WTC11 (cell line): ENCODE measurements at regions not wholly inside any gene's neighbourhood (a gene's known extent, or its start where the extent isn't known, plus 50 kb on each side); places are given as distances from the start of the nearest gene placed in this dataset.

Experiments used
- ATAC-seq: fragments of 200-7000 bp; cut with Tn5 transposase; 2 replicates; pipeline ENCODE4 v1.10.0; 2021; ENCODE audit warnings: mild to moderate bottlenecking, moderate library complexity
- CTCF ChIA-PET: fragments of 300-600 bp; sonication (Branson Sonifier 250); formaldehyde crosslinking; loops from one replicate; lab custom pipeline; 2021; ENCODE audit warnings: antibody characterized with exemption; lab: Charles Lee
- POLR2A ChIA-PET: fragments of 350-600 bp; sonication (Branson Sonifier 250); formaldehyde crosslinking; loops from one replicate; lab custom pipeline; 2021; ENCODE audit warnings: antibody characterized with exemption; lab: Charles Lee
- DNase-seq: peaks from one replicate; pipeline ENCODE4 v3.0.0; 2021; ENCODE audit warnings: low spot score
- H3K27ac Mint-ChIP-seq: 2 replicates; pipeline ENCODE4 v1.8.0; 2021; ENCODE audit warnings: mixed read lengths
- H3K27me3 Mint-ChIP-seq: 2 replicates; pipeline ENCODE4 v1.8.0; 2021; ENCODE audit warnings: low read depth, mild to moderate bottlenecking, moderate library complexity, mixed read lengths
- H3K36me3 Mint-ChIP-seq: 2 replicates; pipeline ENCODE4 v1.8.0; 2021; ENCODE audit warnings: mixed read lengths
- H3K4me1 Mint-ChIP-seq: 2 replicates; pipeline ENCODE4 v1.8.0; 2022; ENCODE audit warnings: mixed read lengths
- H3K4me3 Mint-ChIP-seq: 2 replicates; pipeline ENCODE4 v1.8.0; 2021; ENCODE audit warnings: mild to moderate bottlenecking, moderate library complexity, mixed read lengths
- H3K9me3 Mint-ChIP-seq: 2 replicates; pipeline ENCODE4 v1.8.0; 2021; ENCODE audit warnings: mixed read lengths
- ATF1 ChIP-seq: sonication (generic); formaldehyde crosslinking; IDR thresholded peaks from 2 replicates; pipeline ENCODE4 v1.8.1; 2023; ENCODE audit warnings: mild to moderate bottlenecking, moderate library complexity, missing genetic modification reagents
- CDX4 ChIP-seq: fragments of 250-450 bp; sonication (Bioruptor Pico); IDR thresholded peaks from 2 replicates; pipeline ENCODE4 v1.9.0; 2021; ENCODE audit warnings: moderate library complexity, mild to moderate bottlenecking, inconsistent platforms, borderline replicate concordance
- ETV6 ChIP-seq: sonication (generic); formaldehyde crosslinking; IDR thresholded peaks from 2 replicates; pipeline ENCODE4 v1.8.1; 2022; ENCODE audit warnings: mild to moderate bottlenecking, missing genetic modification reagents
- FOXP1 ChIP-seq: sonication (generic); formaldehyde crosslinking; IDR thresholded peaks from 2 replicates; pipeline ENCODE4 v1.8.0; 2022; ENCODE audit warnings: missing genetic modification reagents, mild to moderate bottlenecking, moderate library complexity, borderline replicate concordance
- FOXP4 ChIP-seq: sonication (generic); formaldehyde crosslinking; IDR thresholded peaks from 2 replicates; pipeline ENCODE4 v1.8.0; 2022; ENCODE audit warnings: mild to moderate bottlenecking, missing genetic modification reagents
- GABPB1 ChIP-seq: sonication (generic); formaldehyde crosslinking; IDR thresholded peaks from 2 replicates; pipeline ENCODE4 v1.8.1; 2023; ENCODE audit warnings: mild to moderate bottlenecking, missing genetic modification reagents
- IRF2 ChIP-seq: sonication (generic); formaldehyde crosslinking; IDR thresholded peaks from 2 replicates; pipeline ENCODE4 v1.8.0; 2022; ENCODE audit warnings: low read depth, missing genetic modification reagents, borderline replicate concordance
- JUN ChIP-seq: sonication (generic); formaldehyde crosslinking; IDR thresholded peaks from 2 replicates; pipeline ENCODE4 v1.8.0; 2023; ENCODE audit warnings: mild to moderate bottlenecking, missing genetic modification reagents
- MAX ChIP-seq: sonication (generic); formaldehyde crosslinking; IDR thresholded peaks from 2 replicates; pipeline ENCODE4 v1.8.0; 2022; ENCODE audit warnings: mild to moderate bottlenecking, missing genetic modification reagents
- NFE2L1 ChIP-seq: sonication (generic); formaldehyde crosslinking; IDR thresholded peaks from 2 replicates; pipeline ENCODE4 v1.8.1; 2023; ENCODE audit warnings: missing genetic modification reagents
- PRDM15 ChIP-seq: sonication (generic); formaldehyde crosslinking; IDR thresholded peaks from 2 replicates; pipeline ENCODE4 v1.8.0; 2022; ENCODE audit warnings: missing genetic modification reagents
- PRRX2 ChIP-seq: fragments of 250-450 bp; sonication (Bioruptor Pico); IDR thresholded peaks from 2 replicates; pipeline ENCODE4 v1.8.0; 2021; ENCODE audit warnings: mild to moderate bottlenecking
- TP53 ChIP-seq: sonication (generic); formaldehyde crosslinking; IDR thresholded peaks from 2 replicates; pipeline ENCODE4 v1.8.1; 2023; ENCODE audit warnings: mild to moderate bottlenecking, missing genetic modification reagents
- ZNF138 ChIP-seq: sonication (generic); formaldehyde crosslinking; conservative IDR thresholded peaks from 2 replicates; pipeline ENCODE4 v1.8.1; 2022; ENCODE audit warnings: mild to moderate bottlenecking, moderate library complexity, missing genetic modification reagents
- ZNF281 ChIP-seq: sonication (generic); formaldehyde crosslinking; IDR thresholded peaks from 2 replicates; pipeline ENCODE4 v1.8.0; 2023; ENCODE audit warnings: mild to moderate bottlenecking, missing genetic modification reagents
- ZNF396 ChIP-seq: fragments of 250-450 bp; sonication (Bioruptor Pico); IDR thresholded peaks from 2 replicates; pipeline ENCODE4 v1.8.0; 2021; ENCODE audit warnings: mild to moderate bottlenecking, moderate library complexity, borderline replicate concordance
- ZNF532 ChIP-seq: fragments of 250-450 bp; sonication (Bioruptor Pico); IDR thresholded peaks from 2 replicates; pipeline ENCODE4 v1.9.0; 2021; ENCODE audit warnings: mild to moderate bottlenecking, borderline replicate concordance

GRCh38 chr2:145289946-145290345 lies 770.0 kb upstream of the ZEB2 start:
- POLR2A ChIA-PET = no interaction called here
- CTCF ChIA-PET = no interaction called here
- TF ChIP-seq IRF2 (CRISPR knock-in tag) (no peak), ZNF396 (CRISPR knock-in tag) (no peak), PRRX2 (CRISPR knock-in tag) (no peak), ZNF138 (CRISPR knock-in tag) (no peak), ATF1 (CRISPR knock-in tag) (no peak), ZNF281 (no peak)
- peaks cover 7% of the 10 kb centered on the region for H3K4me1 Mint-ChIP-seq
- no peaks in the 10 kb centered on the region for H3K36me3 Mint-ChIP-seq
- H3K9me3 Mint-ChIP-seq = no peaks in the 10 kb centered on the region
- no peak overlapping the region for H3K27ac Mint-ChIP-seq
- DNase-seq (no peak), ATAC-seq (no peak)
- peaks cover 8% of the 10 kb centered on the region for H3K27me3 Mint-ChIP-seq
- no peak overlapping the region for H3K4me3 Mint-ChIP-seq

GRCh38 chr2:145288650-145289496 lies 769.0 kb upstream of the ZEB2 start:
- peaks cover 8% of the 10 kb centered on the region for H3K27me3 Mint-ChIP-seq
- DNase-seq = no peak

GRCh38 chr2:145287736-145288135 lies 767.8 kb upstream of the ZEB2 start:
- Mint-ChIP-seq H3K9me3 (no peaks in the 10 kb centered on the region), H3K4me1 (peaks cover 7% of the 10 kb centered on the region), H3K36me3 (no peaks in the 10 kb centered on the region), H3K27me3 (peaks cover 12% of the 10 kb centered on the region), H3K27ac (no peak overlapping the region), H3K4me3 (no peak overlapping the region)
- ATAC-seq (no peak), DNase-seq (no peak)
- TF ChIP-seq JUN (no peak), GABPB1 (CRISPR knock-in tag) (no peak), ZNF532 (CRISPR knock-in tag) (no peak), CDX4 (CRISPR knock-in tag) (no peak), FOXP4 (CRISPR knock-in tag) (no peak), TP53 (CRISPR knock-in tag) (no peak), ETV6 (CRISPR knock-in tag) (no peak), PRDM15 (CRISPR knock-in tag) (no peak)
- ChIA-PET CTCF (no interaction called here), POLR2A (no interaction called here)

More at GRCh38 chr2:145288650-145289496, 769.0 kb upstream of the ZEB2 start:
- H3K9me3 Mint-ChIP-seq = no peaks in the 10 kb centered on the region
- TF ChIP-seq MAX (CRISPR knock-in tag) (no peak), FOXP1 (CRISPR knock-in tag) (no peak), NFE2L1 (CRISPR knock-in tag) (no peak)
- no peak overlapping the region for H3K4me3 Mint-ChIP-seq
- H3K36me3 Mint-ChIP-seq = no peaks in the 10 kb centered on the region
- ChIA-PET CTCF (no interaction called here), POLR2A (no interaction called here)
- ATAC-seq = no peak
- no peak overlapping the region for H3K27ac Mint-ChIP-seq
- H3K4me1 Mint-ChIP-seq = peaks cover 7% of the 10 kb centered on the region
